ENCODE measurements at regions not wholly inside any gene's neighbourhood (a gene's known extent, or its start where the extent isn't known, plus 50 kb on each side); places are given as distances from the start of the nearest gene placed in this dataset.

- Mint-ChIP-seq H3K36me3 (no peaks in the 10 kb centered on the region), H3K4me1 (no peaks in the 10 kb centered on the region), H3K27me3 (ENCODE audit: low read depth) (peaks cover 35% of the 10 kb centered on the region), H3K27ac (no peak overlapping the region), H3K9me3 (peaks cover 3% of the 10 kb centered on the region), H3K4me3 (no peak overlapping the region)
- DNase-seq (ENCODE audit: low spot score in 2 of 2, unreplicated experiment in 2 of 2) = no peak
- TF ChIP-seq CTCF (IDR thresholded peaks at IDR 0.05; ENCODE audit: unreplicated experiment) = no peak
Measured at GRCh38 chr2:2579814-2580213, 248.7 kb upstream of the MYT1L start.

GRCh38 chr2:2577407-2577831, 246.3 kb upstream of the MYT1L start:
- no peaks in the 10 kb centered on the region for H3K9me3 Mint-ChIP-seq
- no peak for DNase-seq (ENCODE audit: low spot score in 2 of 2, unreplicated experiment in 2 of 2)
- TF ChIP-seq CTCF (IDR thresholded peaks at IDR 0.05; ENCODE audit: unreplicated experiment) = no peak
- H3K4me1 Mint-ChIP-seq = no peaks in the 10 kb centered on the region
- no peaks in the 10 kb centered on the region for H3K36me3 Mint-ChIP-seq
- H3K4me3 Mint-ChIP-seq = no peak overlapping the region
- H3K27me3 Mint-ChIP-seq (ENCODE audit: low read depth) = peaks cover 25% of the 10 kb centered on the region
- H3K27ac Mint-ChIP-seq = no peak overlapping the region

- no peak for TF ChIP-seq CTCF (IDR thresholded peaks at IDR 0.05; ENCODE audit: unreplicated experiment)
- Mint-ChIP-seq H3K4me1 (no peaks in the 10 kb centered on the region), H3K27ac (no peak overlapping the region), H3K4me3 (no peak overlapping the region), H3K36me3 (no peaks in the 10 kb centered on the region), H3K27me3 (ENCODE audit: low read depth) (peaks cover 15% of the 10 kb centered on the region), H3K9me3 (no peaks in the 10 kb centered on the region)
- no peak for DNase-seq (ENCODE audit: low spot score in 2 of 2, unreplicated experiment in 2 of 2)
Measured at GRCh38 chr2:2575870-2576386, 244.9 kb upstream of the MYT1L start.

- no peak for DNase-seq (ENCODE audit: low spot score in 2 of 2, unreplicated experiment in 2 of 2)
- no peak for TF ChIP-seq CTCF (IDR thresholded peaks at IDR 0.05; ENCODE audit: unreplicated experiment)
- H3K9me3 Mint-ChIP-seq = no peaks in the 10 kb centered on the region
- no peaks in the 10 kb centered on the region for H3K4me1 Mint-ChIP-seq
- H3K27me3 Mint-ChIP-seq (ENCODE audit: low read depth) = peaks cover 11% of the 10 kb centered on the region
- H3K36me3 Mint-ChIP-seq = no peaks in the 10 kb centered on the region
- no peak overlapping the region for H3K4me3 Mint-ChIP-seq
- no peak overlapping the region for H3K27ac Mint-ChIP-seq
Measured at GRCh38 chr2:2575181-2575577, 244.1 kb upstream of the MYT1L start.

GRCh38 chr2:2574401-2575180, 243.5 kb upstream of the MYT1L start:
- Mint-ChIP-seq H3K36me3 (no peaks in the 10 kb centered on the region), H3K4me3 (no peak overlapping the region), H3K9me3 (no peaks in the 10 kb centered on the region), H3K27me3 (ENCODE audit: low read depth) (peaks cover 10% of the 10 kb centered on the region), H3K4me1 (no peaks in the 10 kb centered on the region), H3K27ac (no peak overlapping the region)
- no peak for DNase-seq (ENCODE audit: low spot score in 2 of 2, unreplicated experiment in 2 of 2)
- TF ChIP-seq CTCF (IDR thresholded peaks at IDR 0.05; ENCODE audit: unreplicated experiment) = no peak

Measured in mesothelial cell of epicardium (in vitro differentiated cells).